Activated B cell treated with CpG ODN at 0.5 μM for 24 hours (primary cell): ENCODE measurements at regions not wholly inside any gene's neighbourhood (a gene's known extent, or its start where the extent isn't known, plus 50 kb on each side); places are given as distances from the start of the nearest gene placed in this dataset.
"Not testable (repeated sequence)": the region's sequence is repeated elsewhere in the genome, so short reads cannot be mapped to it uniquely, and the experiment has no call there.

Source experiments
- ATAC-seq: fragments of 200-7000 bp; cut with Tn5 transposase; one replicate; pipeline ENCODE4 v1.10.0; 2021; ENCODE audit warnings: low read depth, mild to moderate bottlenecking, moderate library complexity
- CTCF ChIA-PET: fragments of 350-600 bp; sonication (Branson Sonifier 250); formaldehyde crosslinking; loops from one replicate; lab custom pipeline; 2021; ENCODE audit warnings: antibody characterized with exemption; lab: Charles Lee
- POLR2A ChIA-PET: fragments of 350-600 bp; sonication (Branson Sonifier 250); formaldehyde crosslinking; loops from one replicate; lab custom pipeline; 2021; ENCODE audit warnings: antibody characterized with exemption; lab: Charles Lee
- DNase-seq: peaks from one replicate; pipeline ENCODE4 v3.0.0; 2022
- H3K27ac Mint-ChIP-seq: one replicate; pipeline ENCODE4 v1.8.0; 2020; ENCODE audit warnings: mixed read lengths
- H3K27me3 Mint-ChIP-seq: one replicate; pipeline ENCODE4 v1.8.0; 2021; ENCODE audit warnings: mixed read lengths
- H3K36me3 Mint-ChIP-seq: one replicate; pipeline ENCODE4 v1.8.0; 2021; ENCODE audit warnings: low read depth, mixed read lengths
- H3K4me1 Mint-ChIP-seq: one replicate; pipeline ENCODE4 v1.8.0; 2021; ENCODE audit warnings: mixed read lengths
- H3K4me3 Mint-ChIP-seq: one replicate; pipeline ENCODE4 v1.8.0; 2020; ENCODE audit warnings: mild to moderate bottlenecking, mixed read lengths
- H3K9me3 Mint-ChIP-seq: one replicate; pipeline ENCODE4 v1.8.0; 2020; ENCODE audit warnings: mixed read lengths
- CTCF ChIP-seq: fragments of 200-600 bp; IDR thresholded peaks from one replicate; pipeline ENCODE4 v1.8.0; 2022; ENCODE audit warnings: antibody characterized with exemption, mild to moderate bottlenecking
- intact Hi-C: fragments of 100-400 bp; cut with micrococcal nuclease; formaldehyde crosslinking; loops from one replicate; pipeline ENCODE4 v1.15.1; 2024

GRCh38 chr4:132396636-132397035, 752.5 kb upstream of the PCDH10 start:
- H3K27ac Mint-ChIP-seq: no peak overlapping the region
- intact Hi-C loops: no loop called here
- no peaks in the 10 kb centered on the region for H3K27me3 Mint-ChIP-seq
- no peak overlapping the region for H3K4me3 Mint-ChIP-seq
- CTCF ChIA-PET: no interaction called here
- H3K9me3 Mint-ChIP-seq: peaks cover 4% of the 10 kb centered on the region
- POLR2A ChIA-PET: no interaction called here
- no peak for TF ChIP-seq CTCF
- H3K36me3 Mint-ChIP-seq: no peaks in the 10 kb centered on the region
- H3K4me1 Mint-ChIP-seq: no peaks in the 10 kb centered on the region
- no peak for ATAC-seq
- no peak for DNase-seq

GRCh38 chr4:132417220-132417619, 731.9 kb upstream of the PCDH10 start:
- H3K27me3 Mint-ChIP-seq: no peaks in the 10 kb centered on the region
- DNase-seq (no peak), ATAC-seq (no peak)
- H3K4me3 Mint-ChIP-seq: no peak overlapping the region
- H3K9me3 Mint-ChIP-seq: peaks cover 14% of the 10 kb centered on the region
- no peak overlapping the region for H3K27ac Mint-ChIP-seq
- CTCF ChIA-PET: no interaction called here
- no peaks in the 10 kb centered on the region for H3K4me1 Mint-ChIP-seq
- intact Hi-C loops: no loop called here
- no peak for TF ChIP-seq CTCF
- POLR2A ChIA-PET: no interaction called here
- H3K36me3 Mint-ChIP-seq: no peaks in the 10 kb centered on the region

- no peak for ATAC-seq
- Mint-ChIP-seq H3K4me3 (no peak overlapping the region), H3K36me3 (no peaks in the 10 kb centered on the region), H3K27me3 (no peaks in the 10 kb centered on the region), H3K4me1 (no peaks in the 10 kb centered on the region), H3K27ac (no peak overlapping the region), H3K9me3 (peaks cover 7% of the 10 kb centered on the region)
- ChIA-PET POLR2A (no interaction called here), CTCF (no interaction called here)
- intact Hi-C loops: no loop called here
- no peak for TF ChIP-seq CTCF
- no peak for DNase-seq
Observed at GRCh38 chr4:132427125-132427524, 722.0 kb upstream of the PCDH10 start.

GRCh38 chr4:132437117-132437516, 712.0 kb upstream of the PCDH10 start:
- intact Hi-C loops: no loop called here
- ATAC-seq (no peak), DNase-seq (no peak)
- H3K27ac Mint-ChIP-seq: no peak overlapping the region
- no peak overlapping the region for H3K4me3 Mint-ChIP-seq
- TF ChIP-seq CTCF: no peak
- H3K27me3 Mint-ChIP-seq: no peaks in the 10 kb centered on the region
- ChIA-PET POLR2A (no interaction called here), CTCF (no interaction called here)
- H3K4me1 Mint-ChIP-seq: no peaks in the 10 kb centered on the region
- no peaks in the 10 kb centered on the region for H3K36me3 Mint-ChIP-seq
- peaks cover 2% of the 10 kb centered on the region for H3K9me3 Mint-ChIP-seq

GRCh38 chr4:132445386-132445785, 703.7 kb upstream of the PCDH10 start:
- CTCF ChIA-PET: no interaction called here
- no peak for DNase-seq
- ATAC-seq: no peak
- POLR2A ChIA-PET: no interaction called here
- intact Hi-C loops: no loop called here
- Mint-ChIP-seq H3K36me3 (no peaks in the 10 kb centered on the region), H3K4me3 (no peak overlapping the region), H3K27me3 (no peaks in the 10 kb centered on the region), H3K4me1 (no peaks in the 10 kb centered on the region), H3K27ac (no peak overlapping the region), H3K9me3 (peaks cover 11% of the 10 kb centered on the region)
- no peak for TF ChIP-seq CTCF

- POLR2A ChIA-PET, H3K27me3 Mint-ChIP-seq, H3K27ac Mint-ChIP-seq: not testable (repeated sequence)
Observed at GRCh38 chr4:132457987-132458386, 691.1 kb upstream of the PCDH10 start.

More at GRCh38 chr4:132457987-132458386, 691.1 kb upstream of the PCDH10 start:
- CTCF ChIA-PET, H3K4me1 Mint-ChIP-seq, ATAC-seq, H3K4me3 Mint-ChIP-seq, DNase-seq, intact Hi-C loops, H3K36me3 Mint-ChIP-seq: not testable (repeated sequence)
- peaks cover 13% of the 10 kb centered on the region for H3K9me3 Mint-ChIP-seq
